HepG2 (cell line): ENCODE measurements at regions not wholly inside any gene's neighbourhood (a gene's known extent, or its start where the extent isn't known, plus 50 kb on each side); places are given as distances from the start of the nearest gene placed in this dataset.

ENCODE experiments used
- AHR ChIP-seq: IDR thresholded peaks from 2 replicates; pipeline ENCODE4 v1.6.1; 2018; ENCODE audit warnings: missing genetic modification reagents, missing compliant biosample characterization
- GABPA ChIP-seq, 2 experiments: IDR thresholded peaks; 2 replicates each; pipeline ENCODE4 v1.6.1; 2011 to 2016; ENCODE audit warnings: low read depth in 2 of 2, low read length in 1 of 2, missing biosample characterization in 1 of 2, missing genetic modification characterization in 1 of 2
- KDM5B ChIP-seq: sonication (generic); formaldehyde crosslinking; IDR thresholded peaks from 2 replicates; pipeline ENCODE4 v1.4.0; 2020; ENCODE audit warnings: missing genetic modification reagents, mild to moderate bottlenecking, borderline replicate concordance
- KLF11 ChIP-seq: IDR thresholded peaks from 2 replicates; pipeline ENCODE4 v1.6.1; 2016; ENCODE audit warnings: missing compliant biosample characterization
- KMT2B ChIP-seq: IDR thresholded peaks from 2 replicates; pipeline ENCODE4 v1.6.1; 2016; ENCODE audit warnings: missing genetic modification reagents, missing compliant biosample characterization
- MED1 ChIP-seq: sonication (generic); formaldehyde crosslinking; IDR thresholded peaks from 2 replicates; pipeline ENCODE4 v1.4.0; 2020; ENCODE audit warnings: missing genetic modification reagents
- NFKB2 ChIP-seq: sonication (generic); formaldehyde crosslinking; IDR thresholded peaks from 2 replicates; pipeline ENCODE4 v1.4.0; 2020; ENCODE audit warnings: missing genetic modification reagents, borderline replicate concordance
- PHF21A ChIP-seq: sonication (generic); formaldehyde crosslinking; IDR thresholded peaks from 2 replicates; pipeline ENCODE4 v1.5.0; 2020; ENCODE audit warnings: mild to moderate bottlenecking, missing genetic modification reagents
- SP5 ChIP-seq: IDR thresholded peaks from 2 replicates; pipeline ENCODE4 v1.6.1; 2016; ENCODE audit warnings: low read depth, borderline replicate concordance
- TEAD3 ChIP-seq: optimal IDR thresholded peaks from 2 replicates; pipeline ENCODE3; 2016; ENCODE audit warnings: borderline replicate concordance
- TRIM24 ChIP-seq: sonication (generic); formaldehyde crosslinking; IDR thresholded peaks from 2 replicates; pipeline ENCODE4 v1.8.0; 2022; ENCODE audit warnings: mild to moderate bottlenecking, missing genetic modification reagents
- ZKSCAN1 ChIP-seq: fragments of 150-350 bp; IDR thresholded peaks from 2 replicates; pipeline ENCODE4 v1.6.1; 2014; ENCODE audit warnings: low read length
- ZNF496 ChIP-seq: sonication (generic); formaldehyde crosslinking; IDR thresholded peaks from 2 replicates; pipeline ENCODE4 v1.8.1; 2023; ENCODE audit warnings: mild to moderate bottlenecking, moderate library complexity, missing genetic modification reagents; ENCODE audit not compliant: insufficient replicate concordance
- ZNF629 ChIP-seq: sonication (generic); formaldehyde crosslinking; conservative IDR thresholded peaks from 2 replicates; pipeline ENCODE4 v1.5.0; 2020; ENCODE audit warnings: missing genetic modification reagents
- ZNF644 ChIP-seq: IDR thresholded peaks from 2 replicates; pipeline ENCODE4 v1.6.1; 2016; ENCODE audit warnings: low read depth
- ZNF713 ChIP-seq: sonication (generic); formaldehyde crosslinking; IDR thresholded peaks from 2 replicates; pipeline ENCODE4 v1.4.0; 2020; ENCODE audit warnings: mild to moderate bottlenecking, missing genetic modification reagents
- ZSCAN30 ChIP-seq: sonication (generic); formaldehyde crosslinking; IDR thresholded peaks from 2 replicates; pipeline ENCODE4 v1.5.0; 2020; ENCODE audit warnings: mild to moderate bottlenecking, missing genetic modification reagents
- TF ChIP-seq, protein P1 (sequence below): sonication (generic); formaldehyde crosslinking; IDR thresholded peaks from 2 replicates; pipeline ENCODE4 v1.4.0; 2020; ENCODE audit warnings: mild to moderate bottlenecking, missing genetic modification reagents
- TF ChIP-seq, protein P2 (sequence below): sonication (generic); formaldehyde crosslinking; IDR thresholded peaks from 2 replicates; pipeline ENCODE4 v1.4.0; 2020; ENCODE audit warnings: low read depth, mild to moderate bottlenecking, missing genetic modification reagents
- TF ChIP-seq, protein P3 (sequence below): IDR thresholded peaks from 2 replicates; pipeline ENCODE4 v1.6.1; 2016; ENCODE audit warnings: missing genetic modification reagents, missing compliant biosample characterization
- TF ChIP-seq, protein P4 (sequence below): sonication (generic); formaldehyde crosslinking; IDR thresholded peaks from 2 replicates; pipeline ENCODE4 v1.4.0; 2020; ENCODE audit warnings: missing genetic modification reagents
- TF ChIP-seq, protein P5 (sequence below): IDR thresholded peaks from 2 replicates; pipeline ENCODE4 v1.6.1; 2012; ENCODE audit warnings: low read depth, low read length, improper control_type of control experiment

DNA sequence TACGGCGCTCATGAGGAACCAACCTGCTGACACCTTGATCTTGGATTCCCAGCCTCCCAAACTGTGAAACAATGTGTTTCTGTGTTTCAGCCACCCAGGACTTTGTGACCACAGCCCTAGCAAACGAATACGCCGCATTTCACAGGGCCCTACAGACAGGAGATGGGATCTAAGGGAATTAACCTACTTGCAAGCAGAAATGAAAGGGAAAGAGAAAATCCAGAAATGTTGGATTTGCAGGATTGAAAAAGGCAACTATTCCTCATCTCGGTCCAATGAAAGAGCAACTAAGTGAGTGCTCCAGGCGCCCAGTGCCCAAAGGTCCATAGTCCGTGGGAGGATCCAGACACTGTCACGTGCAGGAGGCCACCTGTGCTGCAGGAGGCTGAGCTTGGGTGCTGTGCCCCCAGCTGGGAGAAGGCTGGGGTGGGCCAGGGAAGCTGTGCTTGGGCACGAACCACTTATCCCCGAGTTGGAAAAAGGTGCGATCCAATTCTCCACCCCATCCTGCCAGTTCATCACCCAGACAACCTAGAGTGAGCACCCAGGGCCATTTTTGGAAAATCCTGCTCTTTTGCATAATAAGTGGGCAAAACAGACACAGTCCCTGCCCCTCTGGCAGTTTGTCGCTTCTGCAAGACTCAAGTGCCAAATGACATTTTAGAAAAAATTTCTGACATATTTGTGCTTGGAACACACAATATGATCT is 177.9 kb downstream of the C9orf50 start (continued):
- TF ChIP-seq PHF21A (CRISPR knock-in tag) (peak; percentile 75; the same call in 1 of the 2 replicates), KLF11 (CRISPR knock-in tag) (no peak), ZNF644 (CRISPR knock-in tag) (peak; percentile 66; the same call in 1 of the 2 replicates), SP5 (CRISPR knock-in tag) (no peak), MED1 (CRISPR knock-in tag) (peak; percentile 58), ZNF629 (CRISPR knock-in tag) (0 out of 2 replicates have a peak, but pooled peaks have one; percentile 5), TEAD3 (peak; percentile 64), TRIM24 (CRISPR knock-in tag) (no peak), ZSCAN30 (CRISPR knock-in tag) (no peak), GABPA (IDR thresholded peaks at IDR 0.05; ENCODE audit: low read depth, low read length) (no peak), GABPA (CRISPR knock-in tag; IDR thresholded peaks at IDR 0.05; ENCODE audit: low read depth) (no peak), ZNF713 (CRISPR knock-in tag) (no peak), KMT2B (peak; percentile 52; the same call in 1 of the 2 replicates), AHR (0 out of 2 replicates have a peak, but pooled peaks have one; percentile 65), KDM5B (CRISPR knock-in tag) (peak; percentile 72; the same call in 1 of the 2 replicates), ZKSCAN1 (no peak), ZNF496 (CRISPR knock-in tag) (no peak), NFKB2 (CRISPR knock-in tag) (no peak; the same call in 1 of the 2 replicates)
- TF ChIP-seq, protein P1, sequence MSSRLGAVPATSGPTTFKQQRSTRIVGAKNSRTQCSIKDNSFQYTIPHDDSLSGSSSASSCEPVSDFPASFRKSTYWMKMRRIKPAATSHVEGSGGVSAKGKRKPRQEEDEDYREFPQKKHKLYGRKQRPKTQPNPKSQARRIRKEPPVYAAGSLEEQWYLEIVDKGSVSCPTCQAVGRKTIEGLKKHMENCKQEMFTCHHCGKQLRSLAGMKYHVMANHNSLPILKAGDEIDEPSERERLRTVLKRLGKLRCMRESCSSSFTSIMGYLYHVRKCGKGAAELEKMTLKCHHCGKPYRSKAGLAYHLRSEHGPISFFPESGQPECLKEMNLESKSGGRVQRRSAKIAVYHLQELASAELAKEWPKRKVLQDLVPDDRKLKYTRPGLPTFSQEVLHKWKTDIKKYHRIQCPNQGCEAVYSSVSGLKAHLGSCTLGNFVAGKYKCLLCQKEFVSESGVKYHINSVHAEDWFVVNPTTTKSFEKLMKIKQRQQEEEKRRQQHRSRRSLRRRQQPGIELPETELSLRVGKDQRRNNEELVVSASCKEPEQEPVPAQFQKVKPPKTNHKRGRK (CRISPR knock-in tag), result 0 out of 2 replicates have a peak, but pooled peaks have one; percentile 70
- TF ChIP-seq, protein P2, sequence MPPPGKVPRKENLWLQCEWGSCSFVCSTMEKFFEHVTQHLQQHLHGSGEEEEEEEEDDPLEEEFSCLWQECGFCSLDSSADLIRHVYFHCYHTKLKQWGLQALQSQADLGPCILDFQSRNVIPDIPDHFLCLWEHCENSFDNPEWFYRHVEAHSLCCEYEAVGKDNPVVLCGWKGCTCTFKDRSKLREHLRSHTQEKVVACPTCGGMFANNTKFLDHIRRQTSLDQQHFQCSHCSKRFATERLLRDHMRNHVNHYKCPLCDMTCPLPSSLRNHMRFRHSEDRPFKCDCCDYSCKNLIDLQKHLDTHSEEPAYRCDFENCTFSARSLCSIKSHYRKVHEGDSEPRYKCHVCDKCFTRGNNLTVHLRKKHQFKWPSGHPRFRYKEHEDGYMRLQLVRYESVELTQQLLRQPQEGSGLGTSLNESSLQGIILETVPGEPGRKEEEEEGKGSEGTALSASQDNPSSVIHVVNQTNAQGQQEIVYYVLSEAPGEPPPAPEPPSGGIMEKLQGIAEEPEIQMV (CRISPR knock-in tag), result peak; percentile 49; the same call in 1 of the 2 replicates
- TF ChIP-seq, protein P3, sequence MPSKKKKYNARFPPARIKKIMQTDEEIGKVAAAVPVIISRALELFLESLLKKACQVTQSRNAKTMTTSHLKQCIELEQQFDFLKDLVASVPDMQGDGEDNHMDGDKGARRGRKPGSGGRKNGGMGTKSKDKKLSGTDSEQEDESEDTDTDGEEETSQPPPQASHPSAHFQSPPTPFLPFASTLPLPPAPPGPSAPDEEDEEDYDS (CRISPR knock-in tag), result peak; percentile 19; the same call in 1 of the 2 replicates
- TF ChIP-seq, protein P4, sequence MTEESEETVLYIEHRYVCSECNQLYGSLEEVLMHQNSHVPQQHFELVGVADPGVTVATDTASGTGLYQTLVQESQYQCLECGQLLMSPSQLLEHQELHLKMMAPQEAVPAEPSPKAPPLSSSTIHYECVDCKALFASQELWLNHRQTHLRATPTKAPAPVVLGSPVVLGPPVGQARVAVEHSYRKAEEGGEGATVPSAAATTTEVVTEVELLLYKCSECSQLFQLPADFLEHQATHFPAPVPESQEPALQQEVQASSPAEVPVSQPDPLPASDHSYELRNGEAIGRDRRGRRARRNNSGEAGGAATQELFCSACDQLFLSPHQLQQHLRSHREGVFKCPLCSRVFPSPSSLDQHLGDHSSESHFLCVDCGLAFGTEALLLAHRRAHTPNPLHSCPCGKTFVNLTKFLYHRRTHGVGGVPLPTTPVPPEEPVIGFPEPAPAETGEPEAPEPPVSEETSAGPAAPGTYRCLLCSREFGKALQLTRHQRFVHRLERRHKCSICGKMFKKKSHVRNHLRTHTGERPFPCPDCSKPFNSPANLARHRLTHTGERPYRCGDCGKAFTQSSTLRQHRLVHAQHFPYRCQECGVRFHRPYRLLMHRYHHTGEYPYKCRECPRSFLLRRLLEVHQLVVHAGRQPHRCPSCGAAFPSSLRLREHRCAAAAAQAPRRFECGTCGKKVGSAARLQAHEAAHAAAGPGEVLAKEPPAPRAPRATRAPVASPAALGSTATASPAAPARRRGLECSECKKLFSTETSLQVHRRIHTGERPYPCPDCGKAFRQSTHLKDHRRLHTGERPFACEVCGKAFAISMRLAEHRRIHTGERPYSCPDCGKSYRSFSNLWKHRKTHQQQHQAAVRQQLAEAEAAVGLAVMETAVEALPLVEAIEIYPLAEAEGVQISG (CRISPR knock-in tag), result peak; percentile 53; the same call in 1 of the 2 replicates
- TF ChIP-seq, protein P5, sequence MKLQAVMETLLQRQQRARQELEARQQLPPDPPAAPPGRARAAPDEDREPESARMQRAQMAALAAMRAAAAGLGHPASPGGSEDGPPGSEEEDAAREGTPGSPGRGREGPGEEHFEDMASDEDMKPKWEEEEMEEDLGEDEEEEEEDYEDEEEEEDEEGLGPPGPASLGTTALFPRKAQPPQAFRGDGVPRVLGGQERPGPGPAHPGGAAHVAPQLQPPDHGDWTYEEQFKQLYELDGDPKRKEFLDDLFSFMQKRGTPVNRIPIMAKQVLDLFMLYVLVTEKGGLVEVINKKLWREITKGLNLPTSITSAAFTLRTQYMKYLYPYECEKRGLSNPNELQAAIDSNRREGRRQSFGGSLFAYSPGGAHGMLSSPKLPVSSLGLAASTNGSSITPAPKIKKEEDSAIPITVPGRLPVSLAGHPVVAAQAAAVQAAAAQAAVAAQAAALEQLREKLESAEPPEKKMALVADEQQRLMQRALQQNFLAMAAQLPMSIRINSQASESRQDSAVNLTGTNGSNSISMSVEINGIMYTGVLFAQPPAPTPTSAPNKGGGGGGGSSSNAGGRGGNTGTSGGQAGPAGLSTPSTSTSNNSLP, result no peak
